Mesenchymal stem cell (in vitro differentiated cells and primary cell): ENCODE measurements at regions not wholly inside any gene's neighbourhood (a gene's known extent, or its start where the extent isn't known, plus 50 kb on each side); places are given as distances from the start of the nearest gene placed in this dataset.
"Not testable (repeated sequence)": the region's sequence is repeated elsewhere in the genome, so short reads cannot be mapped to it uniquely, and the experiment has no call there.

Experiments used
- DNase-seq: peaks from one replicate; pipeline ENCODE4 v3.0.0-alpha.2; 2013
- H2AFZ ChIP-seq: one replicate; pipeline ENCODE4 v1.6.1; 2013; ENCODE audit warnings: low read depth, mild to moderate bottlenecking, control low read depth, inconsistent platforms, low read length, moderate library complexity
- H2AK5ac ChIP-seq: 2 replicates; pipeline ENCODE4 v1.6.1; 2013; ENCODE audit warnings: low read length, moderate library complexity, mild to moderate bottlenecking, inconsistent platforms; ENCODE audit not compliant: severe bottlenecking
- H2BK120ac ChIP-seq: one replicate; pipeline ENCODE4 v1.6.1; 2013; ENCODE audit warnings: low read depth, mild to moderate bottlenecking, inconsistent platforms, low read length, moderate library complexity
- H2BK12ac ChIP-seq, 2 experiments: one replicate each; pipeline ENCODE4 v1.6.1; 2013; ENCODE audit warnings: inconsistent platforms in 2 of 2, low read length in 2 of 2, mild to moderate bottlenecking in 2 of 2, moderate library complexity in 2 of 2, control low read depth in 1 of 2
- H2BK15ac ChIP-seq: one replicate; pipeline ENCODE4 v1.6.1; 2013; ENCODE audit warnings: mild to moderate bottlenecking, low read depth, inconsistent platforms; ENCODE audit not compliant: poor library complexity, severe bottlenecking
- H2BK5ac ChIP-seq: 2 replicates; pipeline ENCODE4 v1.6.1; 2013; ENCODE audit warnings: low read depth, mild to moderate bottlenecking, low read length, control low read depth, inconsistent platforms; ENCODE audit not compliant: poor library complexity, severe bottlenecking
- H3K14ac ChIP-seq, 2 experiments: one replicate each; pipeline ENCODE4 v1.6.1; 2013; ENCODE audit warnings: inconsistent platforms in 2 of 2, low read length in 2 of 2, control low read depth in 1 of 2, mild to moderate bottlenecking in 1 of 2, moderate library complexity in 1 of 2
- H3K18ac ChIP-seq, 2 experiments: one replicate each; pipeline ENCODE4 v1.6.1; 2013; ENCODE audit warnings: inconsistent platforms in 2 of 2, low read length in 2 of 2, control low read depth in 1 of 2, low read depth in 1 of 2, mild to moderate bottlenecking in 1 of 2
- H3K23ac ChIP-seq, 2 experiments: one replicate each; pipeline ENCODE4 v1.6.1; 2013; ENCODE audit warnings: inconsistent platforms in 2 of 2, low read length in 2 of 2, mild to moderate bottlenecking in 2 of 2, moderate library complexity in 2 of 2, control low read depth in 1 of 2
- H3K27ac ChIP-seq: 2 replicates; pipeline ENCODE4 v1.5.1; 2013; ENCODE audit warnings: mild to moderate bottlenecking, moderate library complexity, low read length, control low read depth, inconsistent platforms; ENCODE audit not compliant: poor library complexity, severe bottlenecking
- H3K27me3 ChIP-seq, 2 experiments: 2 replicates each; pipeline versions ENCODE4 v1.6.1 to v1.7.0; 2013; ENCODE audit warnings: low read length in 2 of 2, mild to moderate bottlenecking in 2 of 2, moderate library complexity in 2 of 2, control low read depth in 1 of 2, inconsistent platforms in 1 of 2; ENCODE audit not compliant: control insufficient read depth in 1 of 2, insufficient read depth in 1 of 2
- H3K36me3 ChIP-seq, 2 experiments: 2 replicates each; pipeline versions ENCODE4 v1.6.1 to v1.7.0; 2013; ENCODE audit warnings: low read length in 2 of 2, control low read depth in 1 of 2, inconsistent platforms in 1 of 2, low read depth in 1 of 2, mild to moderate bottlenecking in 1 of 2; ENCODE audit not compliant: insufficient read depth in 2 of 2, control insufficient read depth in 1 of 2
- H3K4ac ChIP-seq, 2 experiments: one replicate each; pipeline ENCODE4 v1.6.1; 2013; ENCODE audit warnings: inconsistent platforms in 2 of 2, low read length in 2 of 2, mild to moderate bottlenecking in 2 of 2, moderate library complexity in 2 of 2, control low read depth in 1 of 2, low read depth in 1 of 2
- H3K4me1 ChIP-seq: 2 replicates; pipeline ENCODE4 v1.6.1; 2013; ENCODE audit warnings: low read depth, low read length, control low read depth; ENCODE audit not compliant: control insufficient read depth, insufficient read depth
- H3K4me2 ChIP-seq: 2 replicates; pipeline ENCODE4 v1.6.1; 2013; ENCODE audit warnings: low read length, mild to moderate bottlenecking, inconsistent platforms; ENCODE audit not compliant: poor library complexity, severe bottlenecking
- H3K4me3 ChIP-seq, 2 experiments: 2 replicates each; pipeline versions ENCODE4 v1.5.1 to v1.7.0; 2013; ENCODE audit warnings: low read length in 2 of 2, mild to moderate bottlenecking in 2 of 2, control low read depth in 1 of 2, low read depth in 1 of 2; ENCODE audit not compliant: insufficient read depth in 1 of 2
- H3K79me1 ChIP-seq: replicated peaks from 2 replicates; pipeline ENCODE4 v1.6.1; 2013; ENCODE audit warnings: mild to moderate bottlenecking, control low read depth, low read length, inconsistent platforms; ENCODE audit not compliant: poor library complexity, severe bottlenecking
- H3K9ac ChIP-seq: 2 replicates; pipeline ENCODE4 v1.7.0; 2013; ENCODE audit warnings: mild to moderate bottlenecking, low read length, moderate library complexity
- H3K9me3 ChIP-seq: 2 replicates; pipeline ENCODE4 v1.7.0; 2013; ENCODE audit warnings: mild to moderate bottlenecking, low read length; ENCODE audit not compliant: control insufficient read depth
- H4K8ac ChIP-seq: one replicate; pipeline ENCODE4 v1.6.1; 2013; ENCODE audit warnings: inconsistent platforms, mild to moderate bottlenecking, low read length, moderate library complexity
- H4K91ac ChIP-seq: one replicate; pipeline ENCODE4 v1.6.1; 2013; ENCODE audit warnings: mild to moderate bottlenecking, low read length, inconsistent platforms
- WGBS: methylation state at CpG from one replicate; pipeline ENCODE4 v1.1.7; 2013; ENCODE audit warnings: mixed read lengths; 5-methylcytosine and 5-hydroxymethylcytosine counted together

DNA sequence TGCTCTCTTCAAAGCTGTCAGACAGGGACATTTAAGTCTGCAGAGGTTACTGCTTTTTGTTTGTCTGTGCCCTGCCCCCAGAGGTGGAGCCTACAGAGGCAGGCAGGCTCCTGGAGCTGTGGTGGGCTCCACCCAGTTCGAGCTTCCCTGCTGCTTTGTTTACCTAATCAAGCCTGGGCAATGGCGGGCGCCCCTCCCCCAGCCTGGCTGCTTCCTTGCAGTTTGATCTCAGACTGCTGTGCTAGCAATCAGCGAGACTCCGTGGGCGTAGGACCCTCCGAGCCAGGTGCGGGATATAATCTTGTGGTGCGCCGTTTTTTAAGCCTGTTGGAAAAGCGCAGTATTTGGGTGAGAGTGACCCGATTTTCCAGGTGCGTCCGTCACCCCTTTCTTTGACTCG, 148.3 kb upstream of the SEMA3D start:
- WGBS, result 85% methylated on average over 10 of the region's 15 CpGs
- H3K9ac ChIP-seq, H3K4me3 ChIP-seq, H2BK5ac ChIP-seq, H3K4me1 ChIP-seq, H3K9me3 ChIP-seq, H3K79me1 ChIP-seq, DNase-seq, H3K18ac ChIP-seq, H3K36me3 ChIP-seq, H3K4me2 ChIP-seq, H3K27ac ChIP-seq, H2BK120ac ChIP-seq, H2AK5ac ChIP-seq, H3K27me3 ChIP-seq, H4K91ac ChIP-seq, H2AFZ ChIP-seq, H4K8ac ChIP-seq, H3K4ac ChIP-seq, H3K23ac ChIP-seq, H3K14ac ChIP-seq, H2BK15ac ChIP-seq, H2BK12ac ChIP-seq: not testable (repeated sequence)

DNA sequence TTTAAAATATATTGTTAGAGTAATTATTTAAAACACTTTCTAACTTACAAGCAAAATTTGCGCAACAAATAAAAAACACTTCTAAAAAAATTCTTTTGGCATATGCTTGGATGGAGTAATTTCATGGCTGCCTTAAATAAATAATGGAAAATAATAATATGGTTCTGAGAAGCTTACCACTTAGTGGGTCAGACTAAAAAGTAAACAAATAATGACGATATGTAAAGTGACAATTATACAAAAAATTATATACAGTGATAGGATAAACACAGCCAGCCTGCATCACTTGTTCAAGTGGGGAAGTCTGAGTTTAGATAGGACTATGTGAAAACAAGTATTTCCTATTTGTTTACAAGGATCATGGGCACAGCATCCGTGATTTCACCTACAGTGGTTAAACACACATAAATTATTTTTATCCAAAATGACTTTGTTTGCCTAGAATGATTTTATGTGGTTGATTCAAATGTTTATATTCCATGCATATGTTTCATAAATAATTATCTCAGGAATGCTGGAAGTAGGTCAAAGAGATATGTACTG, 141.7 kb upstream of the SEMA3D start:
- Histone ChIP-seq H2AK5ac (no peak overlapping the region), H3K9ac (no peak overlapping the region), H3K79me1 (no peaks in the 10 kb centered on the region), H2BK120ac (no peak overlapping the region), H3K36me3 (no peaks in the 10 kb centered on the region), H3K14ac (no peak overlapping the region), H3K4me3 (no peak overlapping the region), H4K8ac (no peak overlapping the region), H2BK5ac (no peak overlapping the region), H4K91ac (no peak overlapping the region), H3K4ac (no peak overlapping the region), H3K4me1 (no peaks in the 10 kb centered on the region), H3K23ac (no peak overlapping the region), H3K4me2 (no peak overlapping the region), H2AFZ (no peak overlapping the region), H2BK15ac (no peak overlapping the region), H3K18ac (no peak overlapping the region), H3K27ac (no peak overlapping the region), H2BK12ac (no peak overlapping the region), H3K27me3 (no peaks in the 10 kb centered on the region), H3K9me3 (no peaks in the 10 kb centered on the region)
- WGBS, result no CpG with 5 or more reads among the region's 3 CpGs
- no peak for DNase-seq

DNA sequence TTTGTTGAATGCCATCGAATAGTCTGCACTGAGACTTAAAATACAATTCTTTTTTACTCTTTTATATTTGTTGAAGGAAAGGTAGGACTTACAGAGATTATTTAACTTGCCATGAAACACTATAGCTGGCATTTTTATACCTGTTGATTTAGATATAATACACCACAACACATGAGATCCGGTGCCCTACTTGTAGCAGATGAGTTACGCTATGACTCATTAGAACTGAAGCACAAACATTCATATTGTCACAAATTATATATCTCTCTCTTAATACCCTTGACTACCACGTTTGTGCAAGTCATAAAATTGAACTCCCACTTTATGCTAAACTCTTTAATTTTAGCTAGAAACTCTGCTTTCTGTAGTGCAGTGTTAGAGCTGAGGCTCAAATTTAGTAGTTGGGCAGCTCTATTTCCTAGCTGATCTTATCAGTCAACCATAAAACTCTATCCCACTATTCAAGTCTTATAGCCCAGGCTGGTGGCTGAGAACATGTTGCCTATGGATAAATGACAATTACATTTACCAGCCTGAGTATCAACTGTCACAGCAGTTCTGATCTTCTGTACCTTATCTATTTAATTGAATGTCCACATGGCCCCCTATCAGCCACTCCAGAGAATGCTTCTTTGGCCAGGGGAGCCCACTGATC, 137.4 kb upstream of the SEMA3D start:
- Histone ChIP-seq H3K4ac (no peak overlapping the region), H3K9me3 (no peaks in the 10 kb centered on the region), H2BK5ac (no peak overlapping the region), H3K4me3 (no peak overlapping the region), H2AK5ac (no peak overlapping the region), H3K18ac (no peak overlapping the region), H3K23ac (no peak overlapping the region), H3K36me3 (no peaks in the 10 kb centered on the region), H3K4me1 (no peaks in the 10 kb centered on the region), H3K14ac (no peak overlapping the region), H3K27ac (no peak overlapping the region), H2BK15ac (no peak overlapping the region), H4K91ac (no peak overlapping the region), H2BK12ac (no peak overlapping the region), H3K4me2 (no peak overlapping the region), H3K27me3 (no peaks in the 10 kb centered on the region), H3K9ac (no peak overlapping the region), H2AFZ (no peak overlapping the region), H2BK120ac (no peak overlapping the region), H3K79me1 (no peaks in the 10 kb centered on the region), H4K8ac (no peak overlapping the region)
- 72% methylated on average over 3 of the region's 4 CpGs for WGBS
- no peak for DNase-seq

DNA sequence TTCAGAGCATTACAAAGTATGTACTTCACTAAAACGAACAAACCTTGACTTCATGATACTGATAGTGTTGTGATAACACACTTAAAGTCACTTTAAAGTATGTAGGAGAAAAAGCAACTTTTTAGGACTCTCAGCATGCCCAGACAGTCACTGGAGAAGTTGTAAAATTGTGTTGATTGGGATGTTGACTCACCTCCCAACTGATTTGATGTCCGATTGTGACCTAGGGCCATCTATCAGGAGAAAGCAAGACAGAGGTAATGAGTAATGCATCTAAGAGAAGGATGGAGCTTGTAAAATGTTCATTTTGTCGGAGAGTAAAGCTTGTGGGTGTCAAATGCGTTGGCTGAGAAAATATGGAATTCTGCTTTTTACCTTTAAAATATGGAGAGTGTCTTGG, 135.4 kb upstream of the SEMA3D start:
- no peak overlapping the region for H3K27ac ChIP-seq
- no peak overlapping the region for H3K23ac ChIP-seq
- H3K4me1 ChIP-seq, result no peaks in the 10 kb centered on the region
- H3K4me2 ChIP-seq, result no peak overlapping the region
- no peak overlapping the region for H2AFZ ChIP-seq
- no peak overlapping the region for H2AK5ac ChIP-seq
- H3K18ac ChIP-seq, result no peak overlapping the region
- no peak overlapping the region for H2BK12ac ChIP-seq
- H2BK120ac ChIP-seq, result no peak overlapping the region
- H2BK5ac ChIP-seq, result no peak overlapping the region
- H4K8ac ChIP-seq, result no peak overlapping the region
- no peaks in the 10 kb centered on the region for H3K9me3 ChIP-seq
- no peak for DNase-seq
- no peak overlapping the region for H3K9ac ChIP-seq
- no peak overlapping the region for H3K14ac ChIP-seq
- no peak overlapping the region for H3K4ac ChIP-seq
- H3K36me3 ChIP-seq, result no peaks in the 10 kb centered on the region
- H3K79me1 ChIP-seq, result no peaks in the 10 kb centered on the region
- H4K91ac ChIP-seq, result no peak overlapping the region
- no peaks in the 10 kb centered on the region for H3K27me3 ChIP-seq
- 68% methylated on average over 2 of the region's 4 CpGs for WGBS
- no peak overlapping the region for H2BK15ac ChIP-seq
- no peak overlapping the region for H3K4me3 ChIP-seq
